ENCODE measurements at regions not wholly inside any gene's neighbourhood (a gene's known extent, or its start where the extent isn't known, plus 50 kb on each side); places are given as distances from the start of the nearest gene placed in this dataset.

- H4K20me1 ChIP-seq (ENCODE audit: insufficient read depth, low read length), result no peaks in the 10 kb centered on the region
- DNase-seq, result no peak
- Mint-ChIP-seq H3K27ac (no peak overlapping the region), H3K4me3 (no peak overlapping the region), H3K4me1 (no peaks in the 10 kb centered on the region), H3K9me3 (peaks cover 0 to 2% (median 0%) of the 10 kb centered on the region in 7 donors), H3K36me3 (no peaks in the 10 kb centered on the region), H3K27me3 (ENCODE audit: low read depth in 3 of 3) (no peaks in the 10 kb centered on the region)
- H3K4me1 ChIP-seq (ENCODE audit: control insufficient read depth in 1 of 2, insufficient read depth in 2 of 2, low read length in 2 of 2), result no peaks in the 10 kb centered on the region
- H3K4me2 ChIP-seq (replicated peaks; ENCODE audit: extremely low read depth, low read length, poor library complexity, severe bottlenecking), result no peak overlapping the region
- no peaks in the 10 kb centered on the region for H3K79me2 ChIP-seq (ENCODE audit: insufficient read depth, low read length)
- no peak overlapping the region for H3K27ac ChIP-seq (ENCODE audit: low read depth in 1 of 2, low read length in 2 of 2)
- intact Hi-C loops (cut with micrococcal nuclease), result no loop called here
- TF ChIP-seq CTCF (IDR thresholded peaks at IDR 0.05), result no peak
- no peaks in the 10 kb centered on the region for H3K9me3 ChIP-seq (replicated peaks in 1 of 2; ENCODE audit: control insufficient read depth in 1 of 2, insufficient read depth in 1 of 2, low read length in 2 of 2)
- no peak overlapping the region for H2AFZ ChIP-seq (ENCODE audit: insufficient read depth, low read depth, low read length, poor library complexity, severe bottlenecking)
- WGBS (ENCODE audit: insufficient coverage), result 87% methylated on average over 3 of the region's 3 CpGs
- H3K9ac ChIP-seq (ENCODE audit: insufficient read depth, low read length, poor library complexity, severe bottlenecking), result no peak overlapping the region
- no peak overlapping the region for H3K4me3 ChIP-seq (replicated peaks in 1 of 3; ENCODE audit: low read depth in 2 of 3, low read length in 3 of 3)
- no peaks in the 10 kb centered on the region for H3K36me3 ChIP-seq (replicated peaks in 1 of 2; ENCODE audit: control insufficient read depth in 1 of 2, insufficient read depth in 2 of 2, low read length in 2 of 2)
- no peaks in the 10 kb centered on the region for H3K27me3 ChIP-seq (ENCODE audit: control insufficient read depth in 2 of 2, insufficient read depth in 2 of 2, low read length in 2 of 2)
Observed at GRCh38 chr4:19832411-19832810, 419.3 kb upstream of the SLIT2 start.

- H3K79me2 ChIP-seq (ENCODE audit: insufficient read depth, low read length), result no peaks in the 10 kb centered on the region
- no peak overlapping the region for H3K4me2 ChIP-seq (replicated peaks; ENCODE audit: extremely low read depth, low read length, poor library complexity, severe bottlenecking)
- 88% methylated on average over 4 of the region's 4 CpGs for WGBS (ENCODE audit: insufficient coverage)
- H3K4me3 ChIP-seq (replicated peaks in 1 of 3; ENCODE audit: low read depth in 2 of 3, low read length in 3 of 3), result no peak overlapping the region
- intact Hi-C loops (cut with micrococcal nuclease), result no loop called here
- no peaks in the 10 kb centered on the region for H3K9me3 ChIP-seq (replicated peaks in 1 of 2; ENCODE audit: control insufficient read depth in 1 of 2, insufficient read depth in 1 of 2, low read length in 2 of 2)
- no peak overlapping the region for H2AFZ ChIP-seq (ENCODE audit: insufficient read depth, low read depth, low read length, poor library complexity, severe bottlenecking)
- Mint-ChIP-seq H3K4me1 (no peaks in the 10 kb centered on the region), H3K4me3 (no peak overlapping the region), H3K27me3 (ENCODE audit: low read depth in 3 of 3) (no peaks in the 10 kb centered on the region), H3K27ac (no peak overlapping the region), H3K9me3 (no peaks in the 10 kb centered on the region), H3K36me3 (no peaks in the 10 kb centered on the region)
- no peaks in the 10 kb centered on the region for H4K20me1 ChIP-seq (ENCODE audit: insufficient read depth, low read length)
- no peak for TF ChIP-seq CTCF (IDR thresholded peaks at IDR 0.05)
- no peak overlapping the region for H3K27ac ChIP-seq (ENCODE audit: low read depth in 1 of 2, low read length in 2 of 2)
- no peaks in the 10 kb centered on the region for H3K4me1 ChIP-seq (ENCODE audit: control insufficient read depth in 1 of 2, insufficient read depth in 2 of 2, low read length in 2 of 2)
- DNase-seq, result no peak
- H3K36me3 ChIP-seq (replicated peaks in 1 of 2; ENCODE audit: control insufficient read depth in 1 of 2, insufficient read depth in 2 of 2, low read length in 2 of 2), result no peaks in the 10 kb centered on the region
- no peak overlapping the region for H3K9ac ChIP-seq (ENCODE audit: insufficient read depth, low read length, poor library complexity, severe bottlenecking)
- no peaks in the 10 kb centered on the region for H3K27me3 ChIP-seq (ENCODE audit: control insufficient read depth in 2 of 2, insufficient read depth in 2 of 2, low read length in 2 of 2)
Observed at GRCh38 chr4:19831644-19832285, 419.9 kb upstream of the SLIT2 start.
